SKM-1 treated with dmso at 0.1 percent for 144 hours (cell line): ENCODE measurements at regions not wholly inside any gene's neighbourhood (a gene's known extent, or its start where the extent isn't known, plus 50 kb on each side); places are given as distances from the start of the nearest gene placed in this dataset.
A peak's percentile ranks its signal among the peaks of the same experiment; 100 is the strongest.
"Not testable (repeated sequence)": the region's sequence is repeated elsewhere in the genome, so short reads cannot be mapped to it uniquely, and the experiment has no call there.

Source experiments
- DNase-seq: peaks from one replicate; lab custom pipeline; 2025; ENCODE audit not compliant: unreplicated experiment; lab: John Stamatoyannopoulos, UW

DNA sequence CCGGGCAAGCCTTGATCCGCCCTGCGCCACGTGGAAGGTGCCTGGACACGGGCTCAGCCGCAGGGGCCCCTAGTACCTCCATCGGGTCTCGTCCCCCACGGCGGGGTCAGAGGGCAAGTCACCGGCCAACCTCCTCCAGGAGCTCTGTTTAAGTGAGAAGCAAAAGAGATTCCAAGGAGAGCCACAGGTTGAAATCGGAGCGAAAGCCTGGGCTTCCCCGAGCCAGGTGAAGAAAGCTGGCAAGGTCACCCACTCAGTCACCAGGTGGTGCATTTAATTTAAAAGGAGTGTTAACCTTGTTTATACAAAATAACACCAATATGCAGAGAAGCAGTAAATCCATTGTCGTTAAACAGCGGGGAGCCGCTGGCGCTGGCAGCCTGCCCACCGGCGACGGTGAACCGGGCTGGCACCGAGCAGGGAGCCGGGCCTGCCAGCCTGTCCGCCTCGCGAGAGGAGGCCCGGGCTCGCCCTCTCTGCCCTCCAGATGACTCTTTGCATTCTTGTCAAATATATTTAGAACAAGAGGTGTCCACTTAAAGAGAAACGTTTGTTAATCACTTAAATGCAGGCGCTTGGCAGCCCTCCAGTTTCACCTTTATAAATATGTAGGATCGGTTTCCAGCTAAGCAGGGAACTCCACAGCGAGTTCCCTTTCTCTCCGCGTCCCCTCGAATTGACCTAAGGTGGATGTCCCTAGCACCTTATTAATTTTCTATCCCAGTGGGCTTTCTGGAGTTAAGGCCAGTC is 277.3 kb upstream of the NR2F2 start:
- no peak for DNase-seq

GRCh38 chr15:96053781-96054428 is 276.6 kb upstream of the NR2F2 start:
- DNase-seq: no peak

DNA sequence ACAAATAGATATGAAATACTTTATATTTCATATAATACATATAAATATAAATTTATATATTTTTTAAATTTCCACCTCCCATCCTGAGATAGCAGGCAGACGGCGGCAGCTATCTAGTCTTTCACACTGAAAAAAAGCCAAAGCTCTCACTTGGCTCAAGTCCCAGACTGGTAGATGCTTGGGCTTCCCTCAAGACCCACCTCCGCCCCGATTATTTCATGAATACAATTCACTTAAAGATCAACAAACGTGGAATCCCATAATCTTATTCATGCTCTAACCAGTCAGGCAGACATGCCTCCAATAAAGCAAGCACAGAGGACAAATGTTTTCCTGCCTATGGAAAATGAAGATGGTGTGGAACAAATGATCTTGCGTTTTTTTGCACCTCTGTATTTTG is 275.9 kb upstream of the NR2F2 start:
- DNase-seq: no peak

DNA sequence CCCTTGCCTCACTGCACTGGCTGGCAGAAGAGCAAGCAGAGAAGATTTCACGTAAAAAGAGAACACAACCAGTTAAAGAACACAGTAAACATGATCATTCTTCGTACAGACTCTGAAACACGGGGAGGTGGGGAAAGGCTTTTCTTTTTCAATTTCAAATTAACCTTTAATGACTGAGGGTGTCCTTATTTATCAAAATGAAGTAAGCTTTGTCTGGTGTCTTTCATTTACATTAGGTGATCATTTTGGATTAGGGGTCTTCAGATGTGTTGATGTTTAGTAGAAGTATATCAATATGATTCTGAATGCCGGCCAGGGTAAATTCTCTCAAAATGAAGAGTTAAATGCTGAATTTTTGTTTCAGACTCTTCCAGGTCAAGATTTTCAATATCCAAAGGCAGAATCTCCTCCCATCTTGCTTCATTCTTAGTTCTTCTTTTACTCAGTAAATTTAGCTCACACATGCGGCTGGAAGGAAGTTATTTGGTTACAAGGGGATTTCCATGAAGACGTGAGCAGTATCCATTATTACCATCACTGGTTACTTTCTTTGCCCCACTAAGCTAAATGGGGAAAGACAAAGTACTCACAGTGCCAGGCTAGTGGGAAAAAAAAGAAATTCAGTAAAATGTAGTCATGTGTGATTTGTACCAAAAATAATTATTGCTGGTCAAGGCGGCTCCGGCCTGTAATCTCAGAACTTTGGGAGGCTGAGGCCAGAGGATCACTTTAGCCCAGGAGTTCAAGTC is 272.2 kb upstream of the NR2F2 start:
- peak; percentile 68 for DNase-seq

GRCh38 chr15:96058852-96059103 is 271.7 kb upstream of the NR2F2 start:
- DNase-seq: not testable (repeated sequence)

DNA sequence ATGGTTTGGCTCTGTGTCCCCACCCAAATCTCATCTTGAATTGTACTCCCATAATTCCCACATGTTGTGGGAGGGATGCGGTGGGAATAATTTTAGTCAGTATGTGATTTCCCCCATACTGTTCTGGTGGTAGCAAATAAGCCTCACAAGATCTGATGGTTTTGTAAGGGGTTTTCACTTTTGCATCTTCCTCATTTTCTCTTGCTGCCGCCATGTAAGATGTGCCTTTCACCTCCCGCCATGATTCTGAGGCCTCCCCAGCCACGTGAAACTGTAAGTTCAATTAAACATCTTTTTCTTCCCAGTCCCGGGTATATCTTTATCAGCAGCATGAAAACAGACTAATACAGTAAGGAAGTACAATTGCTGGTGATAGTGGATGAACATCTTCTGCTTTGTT is 269.9 kb upstream of the NR2F2 start:
- DNase-seq: not testable (repeated sequence)

DNA sequence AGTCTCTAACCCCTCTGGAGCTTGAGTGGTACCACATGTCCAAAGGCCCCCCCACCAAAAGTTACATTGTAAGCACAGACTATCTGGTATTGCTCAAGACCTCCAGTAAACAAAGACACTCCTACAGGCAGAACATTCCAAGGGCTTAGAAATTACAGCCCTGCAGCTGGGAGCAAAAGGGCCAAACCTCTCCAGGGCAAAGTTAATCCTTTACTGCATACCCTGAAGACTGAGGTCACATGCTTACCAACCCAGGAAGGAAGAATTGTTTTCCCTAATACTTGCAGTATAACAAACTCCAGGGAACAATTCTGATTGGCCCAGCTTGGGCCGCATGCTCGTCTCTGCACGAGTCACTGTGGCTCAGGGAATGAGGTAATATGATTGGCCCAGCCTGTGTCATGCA is 266.1 kb upstream of the NR2F2 start:
- no peak for DNase-seq

DNA sequence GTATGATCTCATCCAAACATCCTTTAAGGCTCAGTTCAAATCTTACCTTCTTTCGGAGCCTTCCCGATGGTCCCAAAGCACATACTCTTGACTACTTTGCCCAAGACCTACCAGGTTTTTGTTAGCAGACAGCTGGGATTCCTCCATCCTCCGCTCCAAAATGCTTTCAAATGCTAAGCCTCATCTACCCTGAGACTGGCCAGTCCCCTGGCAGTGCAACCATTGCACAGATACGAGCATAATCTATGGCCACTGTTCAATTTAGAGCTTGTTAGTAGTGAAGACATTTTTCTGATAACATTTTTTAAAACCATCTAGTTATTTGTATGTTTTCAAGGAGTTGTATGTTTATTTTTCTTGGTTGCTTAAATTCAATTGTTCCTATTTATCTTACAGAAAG is 264.4 kb upstream of the NR2F2 start:
- DNase-seq: no peak

GRCh38 chr15:96066852-96067495 is 263.5 kb upstream of the NR2F2 start:
- peak; percentile 44 for DNase-seq

GRCh38 chr15:96067677-96068076 is 262.8 kb upstream of the NR2F2 start:
- DNase-seq: no peak

DNA sequence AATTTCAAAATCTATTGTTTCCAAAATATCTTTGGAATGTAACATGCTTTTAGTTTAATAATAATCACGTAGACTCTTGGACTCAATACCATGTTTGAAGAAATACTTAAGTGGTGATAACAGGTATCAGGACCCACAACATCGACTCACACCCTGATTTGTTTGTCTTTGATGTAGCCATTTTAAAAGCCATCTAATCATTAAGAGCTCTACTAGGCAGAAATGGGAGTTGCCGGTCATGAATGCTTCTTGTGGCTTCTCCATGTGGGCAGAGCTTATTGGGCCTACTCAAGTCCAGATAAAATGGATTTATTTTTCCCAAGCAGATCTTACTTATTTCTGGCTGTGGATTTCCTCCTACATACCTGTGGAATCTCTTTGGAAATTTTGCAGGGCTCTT is 261.6 kb upstream of the NR2F2 start:
- no peak for DNase-seq

DNA sequence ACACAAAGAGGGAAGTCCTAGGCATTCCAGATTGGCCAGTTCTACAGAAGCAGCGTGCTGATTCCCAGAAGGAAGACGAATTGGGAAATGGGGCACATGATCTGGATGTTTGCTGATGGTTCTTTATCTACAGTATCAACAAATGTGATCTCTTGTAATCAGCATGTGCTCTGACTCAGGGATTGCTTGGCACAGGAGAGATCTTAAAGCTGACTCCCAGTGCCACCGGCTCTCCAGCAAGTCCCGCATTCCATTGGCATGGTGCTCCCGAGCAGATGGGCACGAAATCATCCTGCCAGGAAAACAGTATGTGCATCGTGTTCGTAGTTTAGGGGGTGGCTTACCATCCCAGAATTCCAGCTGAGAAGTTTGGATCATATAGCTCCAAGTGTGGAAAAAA is 259.9 kb upstream of the NR2F2 start:
- DNase-seq: no peak

DNA sequence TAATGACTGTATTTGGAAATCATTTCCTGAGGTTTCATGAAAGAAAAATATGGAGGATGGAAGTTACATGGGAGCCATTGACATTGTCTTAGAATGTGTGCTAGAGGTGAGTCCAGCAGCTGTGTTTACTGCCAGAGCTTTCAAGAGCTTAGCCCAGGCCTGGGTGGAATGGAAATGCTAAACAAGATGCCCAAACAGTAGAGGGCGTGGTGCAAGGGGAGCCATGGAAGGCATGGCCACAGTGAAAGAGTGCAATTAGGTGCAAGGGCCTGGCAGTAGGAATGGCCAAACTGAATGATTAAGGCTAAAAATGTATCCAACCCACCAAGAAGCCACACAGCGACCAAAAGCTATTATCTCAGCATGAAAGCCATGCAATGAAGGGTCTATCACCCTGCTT is 257.7 kb upstream of the NR2F2 start:
- DNase-seq: no peak

GRCh38 chr15:96073908-96074307 is 256.6 kb upstream of the NR2F2 start:
- DNase-seq: no peak

GRCh38 chr15:96075895-96076294 is 254.6 kb upstream of the NR2F2 start:
- no peak for DNase-seq

- no peak for DNase-seq
Measured at GRCh38 chr15:96076350-96076749, 254.2 kb upstream of the NR2F2 start.

GRCh38 chr15:96079041-96079440 is 251.5 kb upstream of the NR2F2 start:
- no peak for DNase-seq

DNA sequence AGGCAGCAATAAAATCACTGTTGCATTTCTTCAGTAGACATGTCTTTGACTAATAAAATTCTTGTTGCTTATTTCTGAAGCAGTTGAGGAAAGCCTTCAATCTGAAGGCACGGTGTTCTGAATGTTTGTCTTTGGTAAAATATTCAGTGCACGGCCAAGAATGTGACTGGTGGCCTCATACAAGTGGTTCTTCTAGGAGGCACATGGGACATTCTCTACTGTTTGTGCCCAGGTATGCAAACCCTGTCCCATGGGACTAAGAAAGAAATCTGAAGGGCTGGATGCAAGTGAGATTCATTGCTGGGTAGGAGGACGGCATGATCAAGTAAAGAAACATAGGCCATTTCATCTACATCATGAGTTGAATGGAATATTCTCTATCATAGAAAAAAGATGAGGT is 250.6 kb upstream of the NR2F2 start:
- no peak for DNase-seq

- no peak for DNase-seq
Measured at GRCh38 chr15:96086164-96086563, 244.3 kb upstream of the NR2F2 start.

- DNase-seq: no peak
Measured at GRCh38 chr15:96087180-96087884, 243.2 kb upstream of the NR2F2 start.

- no peak for DNase-seq
Measured at GRCh38 chr15:96088650-96089049, 241.8 kb upstream of the NR2F2 start.
